ENCODE measurements at regions not wholly inside any gene's neighbourhood (a gene's known extent, or its start where the extent isn't known, plus 50 kb on each side); places are given as distances from the start of the nearest gene placed in this dataset.

DNA sequence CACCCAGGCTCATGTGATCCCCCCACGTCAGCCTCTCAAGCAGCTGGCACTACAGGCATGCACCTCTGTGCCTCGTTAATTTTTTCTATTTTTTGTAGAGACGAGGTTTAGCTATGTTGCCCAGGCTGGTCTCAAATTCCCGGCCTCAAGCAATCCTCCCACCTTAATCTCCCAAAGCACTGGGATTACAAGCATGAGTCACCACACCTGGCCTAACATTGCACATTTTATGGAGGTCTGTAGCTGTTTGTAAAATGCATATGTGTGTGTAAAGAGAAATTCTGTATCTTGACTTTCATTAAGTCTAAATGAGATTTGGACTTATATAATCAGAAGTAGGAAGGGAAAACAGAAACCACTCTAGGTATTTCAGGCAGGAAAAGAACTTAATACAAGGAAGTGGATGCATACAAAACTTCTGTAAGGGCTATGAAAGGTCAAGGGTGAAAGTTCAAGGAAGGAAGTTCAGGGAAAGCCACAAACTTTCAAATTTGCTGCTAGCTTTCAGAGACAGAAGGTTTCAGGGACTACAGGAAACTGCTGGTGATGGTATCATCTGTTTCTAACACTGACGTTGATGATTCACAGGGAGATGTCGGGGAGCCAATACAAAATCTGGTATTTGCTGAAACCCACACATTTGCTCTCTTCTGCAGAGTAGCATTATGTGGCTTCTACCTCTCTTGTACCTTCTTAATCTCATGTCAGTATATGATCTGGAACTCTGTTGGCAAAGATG, 209.4 kb downstream of the PIK3R1 start:
- TF ChIP-seq, protein P1, sequence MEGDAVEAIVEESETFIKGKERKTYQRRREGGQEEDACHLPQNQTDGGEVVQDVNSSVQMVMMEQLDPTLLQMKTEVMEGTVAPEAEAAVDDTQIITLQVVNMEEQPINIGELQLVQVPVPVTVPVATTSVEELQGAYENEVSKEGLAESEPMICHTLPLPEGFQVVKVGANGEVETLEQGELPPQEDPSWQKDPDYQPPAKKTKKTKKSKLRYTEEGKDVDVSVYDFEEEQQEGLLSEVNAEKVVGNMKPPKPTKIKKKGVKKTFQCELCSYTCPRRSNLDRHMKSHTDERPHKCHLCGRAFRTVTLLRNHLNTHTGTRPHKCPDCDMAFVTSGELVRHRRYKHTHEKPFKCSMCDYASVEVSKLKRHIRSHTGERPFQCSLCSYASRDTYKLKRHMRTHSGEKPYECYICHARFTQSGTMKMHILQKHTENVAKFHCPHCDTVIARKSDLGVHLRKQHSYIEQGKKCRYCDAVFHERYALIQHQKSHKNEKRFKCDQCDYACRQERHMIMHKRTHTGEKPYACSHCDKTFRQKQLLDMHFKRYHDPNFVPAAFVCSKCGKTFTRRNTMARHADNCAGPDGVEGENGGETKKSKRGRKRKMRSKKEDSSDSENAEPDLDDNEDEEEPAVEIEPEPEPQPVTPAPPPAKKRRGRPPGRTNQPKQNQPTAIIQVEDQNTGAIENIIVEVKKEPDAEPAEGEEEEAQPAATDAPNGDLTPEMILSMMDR (IDR thresholded peaks at IDR 0.05) = no peak

DNA sequence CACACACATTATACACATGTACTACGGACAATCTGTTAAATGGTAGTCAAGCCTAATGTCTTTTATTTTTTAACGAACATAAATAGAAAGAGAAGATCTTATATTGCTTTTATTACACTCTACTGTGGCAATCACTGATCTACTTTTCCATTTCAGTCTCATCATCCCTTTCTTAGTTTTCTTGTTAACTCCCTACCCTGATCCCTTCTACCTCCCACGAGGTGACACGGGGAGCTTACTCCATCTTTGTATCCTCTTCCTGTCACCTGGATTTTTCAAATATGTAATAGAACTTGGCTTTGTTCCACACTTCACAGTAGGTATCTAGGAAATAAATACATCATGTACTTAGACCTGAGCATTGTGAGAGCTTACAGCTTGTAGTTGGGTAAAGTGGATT, 211.0 kb downstream of the PIK3R1 start:
- TF ChIP-seq, protein P1 (IDR thresholded peaks at IDR 0.05) = no peak

DNA sequence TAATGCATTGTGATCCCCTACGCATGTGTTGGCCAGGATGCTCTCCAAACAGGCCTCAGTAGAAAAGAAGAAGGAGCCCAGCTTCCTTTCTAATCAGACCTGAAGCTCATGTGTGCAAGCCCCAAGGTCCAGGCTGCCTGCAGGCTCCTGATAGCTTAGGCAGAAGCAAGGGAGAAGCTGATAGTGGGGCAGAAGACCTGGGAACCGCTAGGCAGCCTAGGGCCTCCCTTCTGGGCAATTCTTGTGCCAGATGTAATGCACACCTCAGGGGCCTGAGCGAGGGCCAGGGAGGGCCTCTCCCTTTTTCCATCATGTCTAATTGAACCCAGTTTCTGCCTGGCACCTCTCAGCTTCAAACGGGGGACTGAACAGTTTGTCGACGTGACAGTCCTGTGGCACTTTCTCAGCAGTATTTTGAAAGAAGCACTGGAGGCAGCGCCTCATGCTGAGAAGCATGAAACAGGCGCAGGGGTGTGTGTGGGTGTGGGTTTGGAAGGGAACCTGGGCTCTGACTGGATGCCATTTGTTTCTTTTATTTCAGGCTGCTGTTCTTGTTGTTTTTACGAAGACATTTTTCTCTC, 212.8 kb downstream of the PIK3R1 start:
- TF ChIP-seq, protein P1 (IDR thresholded peaks at IDR 0.05) = no peak

DNA sequence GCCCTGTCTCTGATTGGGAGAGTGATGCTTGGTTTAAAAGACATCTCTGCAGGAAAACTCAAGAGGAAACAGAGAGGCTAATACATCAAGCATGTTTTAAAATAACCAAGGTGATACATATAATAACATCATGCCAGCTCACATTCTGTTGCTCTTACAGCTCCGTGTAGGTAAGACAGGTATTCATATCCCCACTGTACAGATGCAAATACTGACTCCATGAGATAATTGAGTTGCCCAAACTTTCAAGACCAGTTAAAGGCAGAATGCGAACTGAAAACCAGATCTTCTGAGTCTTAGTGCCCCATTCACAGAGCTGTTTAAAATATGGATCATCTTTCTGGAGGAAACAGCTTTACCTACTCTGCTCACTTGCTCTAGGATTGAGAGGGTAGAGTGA, 214.0 kb downstream of the PIK3R1 start:
- TF ChIP-seq, protein P1 (IDR thresholded peaks at IDR 0.05) = no peak

DNA sequence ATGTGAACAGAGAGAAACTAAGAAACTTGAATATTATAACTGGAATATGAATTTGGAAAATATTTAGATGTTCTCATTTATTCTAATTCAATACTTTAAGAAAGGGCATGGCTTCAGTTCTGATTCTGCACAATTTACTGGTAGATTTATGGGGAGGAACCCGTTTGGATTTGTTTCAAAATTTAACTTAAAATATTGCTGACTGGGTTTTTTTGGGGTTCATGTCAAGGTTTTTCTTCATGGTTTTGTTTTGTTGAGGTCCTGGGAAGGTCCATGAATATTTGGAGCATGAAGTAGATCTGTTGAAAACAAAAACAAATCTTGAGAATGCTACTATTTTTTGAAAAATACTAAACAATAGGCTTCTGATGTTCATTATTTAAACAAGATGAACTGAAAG, 214.7 kb downstream of the PIK3R1 start:
- TF ChIP-seq, protein P1 (IDR thresholded peaks at IDR 0.05) = no peak

DNA sequence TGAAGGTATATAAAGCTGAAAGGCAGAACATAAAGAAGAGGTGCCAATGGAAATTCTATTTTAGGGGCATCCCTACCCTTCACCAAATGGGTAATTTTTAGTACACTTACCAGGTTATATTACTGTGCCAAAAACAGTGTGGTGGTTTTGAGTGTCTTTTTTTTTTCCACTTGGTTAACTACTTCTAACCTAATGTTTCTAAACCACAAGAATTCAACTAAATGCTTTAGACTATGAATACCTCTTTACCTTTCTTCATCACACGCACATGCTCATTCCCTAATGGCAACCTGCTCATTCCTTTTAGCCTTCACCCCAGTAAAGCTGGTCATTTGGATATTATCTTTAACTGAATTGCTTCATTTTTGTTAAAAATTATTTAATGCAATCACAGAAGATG, 215.6 kb downstream of the PIK3R1 start:
- TF ChIP-seq, protein P1 (IDR thresholded peaks at IDR 0.05) = no peak

DNA sequence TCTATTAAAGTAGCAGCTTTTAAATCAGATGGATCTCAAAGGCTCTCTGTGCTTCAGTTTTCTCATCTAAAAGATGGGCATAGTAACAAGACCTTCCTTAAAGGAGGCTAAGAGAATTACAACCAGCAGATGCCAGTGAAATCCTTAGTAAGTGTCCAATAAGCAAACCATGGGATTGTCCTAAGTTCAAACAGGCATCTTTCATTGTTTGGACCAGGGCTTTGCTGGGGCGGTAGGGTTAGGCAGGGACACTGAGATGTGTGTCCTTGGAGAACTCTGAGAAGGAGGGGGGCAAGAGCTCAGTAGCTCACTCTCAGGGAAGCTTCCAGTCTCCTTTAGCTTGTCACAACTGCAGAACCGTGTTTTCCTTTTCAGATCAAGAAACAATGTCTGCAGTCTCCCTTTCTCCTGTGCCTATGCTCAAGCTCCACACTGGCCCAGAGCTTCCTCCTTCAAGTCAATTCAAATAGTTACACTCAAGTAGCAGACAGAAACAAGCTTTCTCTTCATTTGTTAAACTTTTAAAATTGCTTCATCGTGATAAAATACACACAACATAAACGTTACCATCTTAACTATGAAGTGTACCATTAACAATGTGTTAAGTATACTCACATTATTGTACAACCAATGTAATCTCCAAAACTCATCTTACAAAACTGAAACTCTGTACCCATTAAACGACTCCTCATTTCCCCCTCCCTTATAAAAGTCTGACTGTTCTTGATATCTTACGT, 216.2 kb downstream of the PIK3R1 start:
- TF ChIP-seq, protein P1 (IDR thresholded peaks at IDR 0.05) = no peak
